ENCODE measurements at regions not wholly inside any gene's neighbourhood (a gene's known extent, or its start where the extent isn't known, plus 50 kb on each side); places are given as distances from the start of the nearest gene placed in this dataset.

DNA sequence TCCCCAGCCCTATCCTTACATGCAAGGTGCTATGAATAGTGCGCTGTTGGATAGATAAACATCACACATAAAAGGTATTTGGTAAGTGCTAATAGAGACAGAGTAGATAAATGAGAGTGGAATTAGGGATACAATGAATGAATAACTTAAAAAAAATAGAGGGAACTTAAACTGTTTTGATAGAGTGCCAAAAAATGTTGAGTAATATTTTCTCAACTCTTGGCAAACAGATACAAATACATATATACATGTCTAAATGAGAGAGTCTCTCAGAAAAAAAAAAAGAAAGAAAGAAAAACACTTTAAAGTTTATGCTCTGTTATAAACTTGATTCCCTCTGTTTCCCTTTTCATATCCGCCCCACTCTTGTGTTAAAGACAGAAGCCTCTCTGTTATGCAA lies 667.4 kb downstream of the ROBO2 start:
- no peak overlapping the region for H3K4me3 ChIP-seq
- DNase-seq: no peak
- no peaks in the 10 kb centered on the region for H3K4me1 ChIP-seq
- 32 to 40% methylated on average over 2 of the region's 2 CpGs for WGBS, 2 donors
- H3K27me3 ChIP-seq: no peaks in the 10 kb centered on the region
- TF ChIP-seq, protein P1, sequence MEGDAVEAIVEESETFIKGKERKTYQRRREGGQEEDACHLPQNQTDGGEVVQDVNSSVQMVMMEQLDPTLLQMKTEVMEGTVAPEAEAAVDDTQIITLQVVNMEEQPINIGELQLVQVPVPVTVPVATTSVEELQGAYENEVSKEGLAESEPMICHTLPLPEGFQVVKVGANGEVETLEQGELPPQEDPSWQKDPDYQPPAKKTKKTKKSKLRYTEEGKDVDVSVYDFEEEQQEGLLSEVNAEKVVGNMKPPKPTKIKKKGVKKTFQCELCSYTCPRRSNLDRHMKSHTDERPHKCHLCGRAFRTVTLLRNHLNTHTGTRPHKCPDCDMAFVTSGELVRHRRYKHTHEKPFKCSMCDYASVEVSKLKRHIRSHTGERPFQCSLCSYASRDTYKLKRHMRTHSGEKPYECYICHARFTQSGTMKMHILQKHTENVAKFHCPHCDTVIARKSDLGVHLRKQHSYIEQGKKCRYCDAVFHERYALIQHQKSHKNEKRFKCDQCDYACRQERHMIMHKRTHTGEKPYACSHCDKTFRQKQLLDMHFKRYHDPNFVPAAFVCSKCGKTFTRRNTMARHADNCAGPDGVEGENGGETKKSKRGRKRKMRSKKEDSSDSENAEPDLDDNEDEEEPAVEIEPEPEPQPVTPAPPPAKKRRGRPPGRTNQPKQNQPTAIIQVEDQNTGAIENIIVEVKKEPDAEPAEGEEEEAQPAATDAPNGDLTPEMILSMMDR (IDR thresholded peaks at IDR 0.05): no peak
- H3K27ac ChIP-seq: no peak overlapping the region
- no peaks in the 10 kb centered on the region for H3K9me3 ChIP-seq
- FAIRE-seq: no peak
- no peaks in the 10 kb centered on the region for H3K36me3 ChIP-seq
- intact Hi-C loops (cut with DNase I): no loop called here
- ATAC-seq: no peak

DNA sequence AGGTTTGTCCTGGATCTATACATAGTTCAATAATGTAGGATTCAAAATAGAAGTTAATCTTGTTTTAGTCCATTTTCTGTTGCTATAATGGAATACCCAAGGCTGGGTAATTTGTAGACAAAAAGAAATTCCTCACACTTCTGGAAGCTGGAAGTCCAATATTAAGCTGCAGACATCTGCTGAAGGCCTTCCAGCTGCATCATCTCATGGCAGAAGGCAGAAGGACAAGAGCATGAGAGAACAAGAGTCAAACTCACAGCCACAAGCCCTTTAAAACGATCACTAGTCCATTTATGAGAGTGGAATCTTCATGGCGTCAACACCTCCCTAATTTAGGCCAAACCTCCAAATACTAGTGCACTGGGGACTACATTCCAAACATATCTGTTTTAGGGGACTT lies 669.3 kb downstream of the ROBO2 start:
- no peak overlapping the region for H3K27ac ChIP-seq
- ATAC-seq: no peak
- no peaks in the 10 kb centered on the region for H3K9me3 ChIP-seq
- intact Hi-C loops (cut with DNase I): no loop called here
- FAIRE-seq: no peak
- WGBS, 2 donors: 44 to 55% methylated on average over 2 of the region's 2 CpGs
- TF ChIP-seq, protein P1 (IDR thresholded peaks at IDR 0.05): no peak
- H3K27me3 ChIP-seq: no peaks in the 10 kb centered on the region
- H3K36me3 ChIP-seq: no peaks in the 10 kb centered on the region
- no peak overlapping the region for H3K4me3 ChIP-seq
- no peaks in the 10 kb centered on the region for H3K4me1 ChIP-seq
- no peak for DNase-seq

DNA sequence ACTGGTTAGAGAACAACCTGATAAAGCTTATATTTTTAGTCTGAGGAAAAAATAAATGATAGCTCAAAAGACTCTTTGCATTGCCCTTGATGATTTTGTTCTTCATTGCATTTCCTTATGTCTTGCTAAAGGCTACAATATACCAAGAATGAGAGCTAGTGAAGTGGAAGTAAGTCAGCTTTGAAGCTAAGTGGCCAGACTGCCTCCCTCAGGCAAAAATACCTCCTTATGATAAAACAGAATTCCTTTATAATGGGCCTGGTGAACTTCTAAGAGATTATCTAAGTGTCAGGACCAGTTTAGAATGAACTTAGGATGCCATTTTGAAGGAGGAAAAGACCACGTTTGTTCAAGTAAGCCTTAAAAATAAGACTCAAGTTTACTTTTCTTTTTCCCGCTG lies 678.4 kb downstream of the ROBO2 start:
- H3K27ac ChIP-seq: no peak overlapping the region
- no peaks in the 10 kb centered on the region for H3K36me3 ChIP-seq
- no peak overlapping the region for H3K4me3 ChIP-seq
- DNase-seq (no peak), ATAC-seq (no peak), FAIRE-seq (no peak)
- intact Hi-C loops (cut with DNase I): no loop called here
- no peaks in the 10 kb centered on the region for H3K9me3 ChIP-seq
- TF ChIP-seq, protein P1 (IDR thresholded peaks at IDR 0.05): no peak
- WGBS, 2 donors: 53% methylated on average over 2 of the region's 2 CpGs
- H3K27me3 ChIP-seq: no peaks in the 10 kb centered on the region
- no peaks in the 10 kb centered on the region for H3K4me1 ChIP-seq

DNA sequence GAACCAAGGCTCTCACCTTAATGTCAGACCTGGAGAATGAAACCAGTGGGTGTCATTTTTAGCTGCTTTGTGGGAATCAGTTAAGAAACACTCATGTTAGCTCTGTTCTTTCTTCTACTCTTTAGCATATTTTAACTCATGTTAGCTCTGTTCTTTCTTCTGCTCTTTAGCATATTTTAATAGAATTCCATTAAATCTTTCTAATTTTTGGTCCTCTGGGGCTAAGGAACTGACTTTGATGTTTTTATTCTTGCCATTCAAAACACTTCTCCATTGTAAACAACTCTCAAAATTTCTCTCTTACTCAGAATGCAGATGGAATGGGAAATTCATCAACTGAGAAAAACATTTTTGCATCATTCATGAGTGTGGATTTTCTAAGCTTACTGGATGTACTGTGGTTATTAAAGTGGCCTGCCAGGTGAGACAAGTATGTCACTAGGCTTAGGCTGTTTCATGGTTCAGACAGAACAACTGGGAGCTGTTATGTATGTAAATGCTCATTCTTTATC lies 680.6 kb downstream of the ROBO2 start:
- DNase-seq (no peak), FAIRE-seq (no peak), ATAC-seq (no peak)
- Histone ChIP-seq H3K4me3 (no peak overlapping the region), H3K36me3 (no peaks in the 10 kb centered on the region), H3K4me1 (no peaks in the 10 kb centered on the region), H3K9me3 (no peaks in the 10 kb centered on the region), H3K27ac (no peak overlapping the region), H3K27me3 (no peaks in the 10 kb centered on the region)
- TF ChIP-seq, protein P1 (IDR thresholded peaks at IDR 0.05): no peak
- intact Hi-C loops (cut with DNase I): no loop called here

DNA sequence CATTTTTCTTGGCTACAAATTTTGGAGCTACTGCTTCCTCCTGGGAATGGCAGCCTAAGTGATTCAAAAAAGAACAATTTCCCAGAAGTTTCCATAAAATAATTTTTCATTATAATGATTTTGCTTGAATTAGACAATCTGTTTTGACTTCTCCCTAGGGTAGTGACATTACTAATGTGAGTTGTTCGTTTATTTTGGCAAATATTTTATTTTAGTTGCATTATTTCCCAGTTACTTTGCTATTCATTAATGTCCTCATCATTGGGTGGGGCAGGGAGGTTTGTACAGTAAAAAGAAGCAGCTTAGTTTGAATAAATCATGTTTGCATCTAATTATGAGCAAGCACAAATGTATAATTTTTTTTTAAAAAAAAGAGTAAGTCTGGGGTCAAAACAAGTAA lies 686.6 kb downstream of the ROBO2 start:
- no peaks in the 10 kb centered on the region for H3K9me3 ChIP-seq
- H3K4me1 ChIP-seq: no peaks in the 10 kb centered on the region
- TF ChIP-seq, protein P1 (IDR thresholded peaks at IDR 0.05): no peak
- ATAC-seq (no peak), DNase-seq (no peak), FAIRE-seq (no peak)
- no peak overlapping the region for H3K27ac ChIP-seq
- no peaks in the 10 kb centered on the region for H3K36me3 ChIP-seq
- H3K27me3 ChIP-seq: no peaks in the 10 kb centered on the region
- no peak overlapping the region for H3K4me3 ChIP-seq
- intact Hi-C loops (cut with DNase I): no loop called here
- 0 to 13% methylated on average over 1 of the region's 1 CpG for WGBS, 2 donors

Measured in pancreas (tissue), 10 donors.